DND-41 (cell line): ENCODE measurements at regions not wholly inside any gene's neighbourhood (a gene's known extent, or its start where the extent isn't known, plus 50 kb on each side); places are given as distances from the start of the nearest gene placed in this dataset.

ENCODE experiments used
- EZH2 ChIP-seq: IDR thresholded peaks from 3 replicates; pipeline ENCODE4 v1.6.1; 2012; ENCODE audit warnings: borderline replicate concordance, low read depth, mild to moderate bottlenecking, moderate library complexity, low read length, inconsistent platforms; ENCODE audit not compliant: severe bottlenecking
- TF ChIP-seq, protein P1 (sequence below): IDR thresholded peaks from 2 replicates; pipeline ENCODE4 v1.5.1; 2012; ENCODE audit warnings: borderline replicate concordance, low read length, moderate library complexity, mild to moderate bottlenecking; ENCODE audit not compliant: poor library complexity, severe bottlenecking; ENCODE audit errors: extremely low read depth

DNA sequence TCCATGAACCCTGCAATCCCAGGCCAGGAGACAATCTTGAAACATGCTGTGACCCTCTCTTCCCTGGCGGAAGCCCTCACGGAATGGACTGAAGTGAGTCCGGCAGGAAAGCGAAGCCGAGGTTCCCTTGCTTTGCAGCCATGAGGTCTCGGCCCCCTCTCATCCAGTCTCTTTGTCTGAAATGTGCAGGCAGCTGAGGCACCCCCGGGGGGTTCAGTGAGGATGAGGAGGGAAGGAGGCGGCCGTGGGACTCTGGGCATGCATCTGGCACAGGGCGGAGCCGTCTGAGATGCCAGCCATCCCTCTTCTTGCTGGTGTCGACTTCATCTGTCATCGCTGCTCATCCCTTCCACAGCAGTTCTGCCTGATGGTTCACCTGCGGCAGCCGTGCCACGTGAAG is 1485.7 kb downstream of the BRD1 start:
- no peak for TF ChIP-seq EZH2
- TF ChIP-seq, protein P1, sequence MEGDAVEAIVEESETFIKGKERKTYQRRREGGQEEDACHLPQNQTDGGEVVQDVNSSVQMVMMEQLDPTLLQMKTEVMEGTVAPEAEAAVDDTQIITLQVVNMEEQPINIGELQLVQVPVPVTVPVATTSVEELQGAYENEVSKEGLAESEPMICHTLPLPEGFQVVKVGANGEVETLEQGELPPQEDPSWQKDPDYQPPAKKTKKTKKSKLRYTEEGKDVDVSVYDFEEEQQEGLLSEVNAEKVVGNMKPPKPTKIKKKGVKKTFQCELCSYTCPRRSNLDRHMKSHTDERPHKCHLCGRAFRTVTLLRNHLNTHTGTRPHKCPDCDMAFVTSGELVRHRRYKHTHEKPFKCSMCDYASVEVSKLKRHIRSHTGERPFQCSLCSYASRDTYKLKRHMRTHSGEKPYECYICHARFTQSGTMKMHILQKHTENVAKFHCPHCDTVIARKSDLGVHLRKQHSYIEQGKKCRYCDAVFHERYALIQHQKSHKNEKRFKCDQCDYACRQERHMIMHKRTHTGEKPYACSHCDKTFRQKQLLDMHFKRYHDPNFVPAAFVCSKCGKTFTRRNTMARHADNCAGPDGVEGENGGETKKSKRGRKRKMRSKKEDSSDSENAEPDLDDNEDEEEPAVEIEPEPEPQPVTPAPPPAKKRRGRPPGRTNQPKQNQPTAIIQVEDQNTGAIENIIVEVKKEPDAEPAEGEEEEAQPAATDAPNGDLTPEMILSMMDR = no peak
